ENCODE measurements at regions not wholly inside any gene's neighbourhood (a gene's known extent, or its start where the extent isn't known, plus 50 kb on each side); places are given as distances from the start of the nearest gene placed in this dataset.
"Not testable (repeated sequence)": the region's sequence is repeated elsewhere in the genome, so short reads cannot be mapped to it uniquely, and the experiment has no call there.

- DNase-seq: not testable (repeated sequence)
Observed at GRCh38 chr6:67880343-67880742, 754.7 kb upstream of the ADGRB3 start.

- DNase-seq: not testable (repeated sequence)
Observed at GRCh38 chr6:67879928-67880327, 755.2 kb upstream of the ADGRB3 start.

GRCh38 chr6:67879105-67879904 lies 755.8 kb upstream of the ADGRB3 start:
- DNase-seq: not testable (repeated sequence)

- DNase-seq: not testable (repeated sequence)
Observed at GRCh38 chr6:67878216-67878615, 756.9 kb upstream of the ADGRB3 start.

GRCh38 chr6:67877288-67877687 lies 757.8 kb upstream of the ADGRB3 start:
- DNase-seq: no peak

GRCh38 chr6:67875877-67876383 lies 759.2 kb upstream of the ADGRB3 start:
- DNase-seq: no peak

GRCh38 chr6:67870321-67870720 lies 764.8 kb upstream of the ADGRB3 start:
- no peak for DNase-seq

- no peak for DNase-seq
Observed at GRCh38 chr6:67863346-67863745, 771.7 kb upstream of the ADGRB3 start.

GRCh38 chr6:67854098-67854497 lies 781.0 kb upstream of the ADGRB3 start:
- no peak for DNase-seq

GRCh38 chr6:67839818-67840217 lies 795.3 kb upstream of the ADGRB3 start:
- DNase-seq: no peak

- no peak for DNase-seq
Observed at GRCh38 chr6:67825201-67825895, 809.7 kb upstream of the ADGRB3 start.

- no peak for DNase-seq
Observed at GRCh38 chr6:67818322-67818721, 816.8 kb upstream of the ADGRB3 start.

- DNase-seq: no peak
Observed at GRCh38 chr6:67815623-67816022, 819.5 kb upstream of the ADGRB3 start.

- DNase-seq: no peak
Observed at GRCh38 chr6:67814262-67814661, 820.8 kb upstream of the ADGRB3 start.

- no peak for DNase-seq
Observed at GRCh38 chr6:67812693-67813092, 822.4 kb upstream of the ADGRB3 start.

GRCh38 chr6:67812125-67812524 lies 823.0 kb upstream of the ADGRB3 start:
- DNase-seq: no peak

GRCh38 chr6:67811239-67812037 lies 823.6 kb upstream of the ADGRB3 start:
- DNase-seq: no peak

- DNase-seq: not testable (repeated sequence)
Observed at GRCh38 chr6:67804808-67805207, 830.3 kb upstream of the ADGRB3 start.

- no peak for DNase-seq
Observed at GRCh38 chr6:67802771-67803170, 832.3 kb upstream of the ADGRB3 start.

GRCh38 chr6:67792996-67793395 lies 842.1 kb upstream of the ADGRB3 start:
- DNase-seq: no peak

GRCh38 chr6:67790569-67790968 lies 844.5 kb upstream of the ADGRB3 start:
- DNase-seq: no peak

GRCh38 chr6:67787119-67787518 lies 848.0 kb upstream of the ADGRB3 start:
- DNase-seq: not testable (repeated sequence)

Data from anterior cingulate cortex (tissue), 58 donors.